OCI-LY7 (cell line): ENCODE measurements at regions not wholly inside any gene's neighbourhood (a gene's known extent, or its start where the extent isn't known, plus 50 kb on each side); places are given as distances from the start of the nearest gene placed in this dataset.
"Not testable (repeated sequence)": the region's sequence is repeated elsewhere in the genome, so short reads cannot be mapped to it uniquely, and the experiment has no call there.

Experiments
- EZH2phosphoT487 ChIP-seq: fragments of 200-600 bp; sonication (generic); IDR thresholded peaks from 2 replicates; pipeline ENCODE4 v1.6.1; 2018; ENCODE audit warnings: low read depth, borderline replicate concordance, mild to moderate bottlenecking, mixed run types, antibody characterized with exemption, low read length, moderate library complexity, mixed read lengths
- TF ChIP-seq, protein P1 (sequence below): fragments of 200-600 bp; sonication (generic); conservative IDR thresholded peaks from 2 replicates; pipeline ENCODE4 v1.5.1; 2014; ENCODE audit warnings: mild to moderate bottlenecking, antibody characterized with exemption, low read length, moderate library complexity, mixed read lengths

DNA sequence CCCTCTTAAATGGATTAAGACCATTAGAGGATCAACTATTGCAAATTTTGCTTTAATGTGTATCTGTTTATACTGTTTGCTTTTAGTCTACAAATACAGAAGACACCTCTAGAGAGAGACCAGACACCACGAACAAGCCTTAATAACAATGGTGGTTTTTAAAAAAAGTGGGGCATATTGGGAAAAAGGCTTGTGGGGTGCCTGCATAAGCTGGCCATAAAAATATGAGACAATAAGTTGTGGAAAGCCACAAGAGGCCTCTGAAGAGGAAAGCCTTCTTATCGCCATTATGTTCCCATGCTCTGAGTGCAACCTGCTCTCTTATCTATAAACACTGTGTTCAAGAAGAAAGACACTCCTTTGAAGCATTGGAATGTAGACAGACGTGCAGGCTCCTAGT lies 52.0 kb upstream of the PRSS16 start:
- TF ChIP-seq, protein P1, sequence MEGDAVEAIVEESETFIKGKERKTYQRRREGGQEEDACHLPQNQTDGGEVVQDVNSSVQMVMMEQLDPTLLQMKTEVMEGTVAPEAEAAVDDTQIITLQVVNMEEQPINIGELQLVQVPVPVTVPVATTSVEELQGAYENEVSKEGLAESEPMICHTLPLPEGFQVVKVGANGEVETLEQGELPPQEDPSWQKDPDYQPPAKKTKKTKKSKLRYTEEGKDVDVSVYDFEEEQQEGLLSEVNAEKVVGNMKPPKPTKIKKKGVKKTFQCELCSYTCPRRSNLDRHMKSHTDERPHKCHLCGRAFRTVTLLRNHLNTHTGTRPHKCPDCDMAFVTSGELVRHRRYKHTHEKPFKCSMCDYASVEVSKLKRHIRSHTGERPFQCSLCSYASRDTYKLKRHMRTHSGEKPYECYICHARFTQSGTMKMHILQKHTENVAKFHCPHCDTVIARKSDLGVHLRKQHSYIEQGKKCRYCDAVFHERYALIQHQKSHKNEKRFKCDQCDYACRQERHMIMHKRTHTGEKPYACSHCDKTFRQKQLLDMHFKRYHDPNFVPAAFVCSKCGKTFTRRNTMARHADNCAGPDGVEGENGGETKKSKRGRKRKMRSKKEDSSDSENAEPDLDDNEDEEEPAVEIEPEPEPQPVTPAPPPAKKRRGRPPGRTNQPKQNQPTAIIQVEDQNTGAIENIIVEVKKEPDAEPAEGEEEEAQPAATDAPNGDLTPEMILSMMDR, result not testable (repeated sequence)
- TF ChIP-seq EZH2phosphoT487, result not testable (repeated sequence)
